Mammary epithelial cell (primary cell): ENCODE measurements at regions not wholly inside any gene's neighbourhood (a gene's known extent, or its start where the extent isn't known, plus 50 kb on each side); places are given as distances from the start of the nearest gene placed in this dataset.

ENCODE experiments used
- CTCF ChIP-seq, 2 donors: IDR thresholded peaks in 1 of 2; conservative IDR thresholded peaks in 1 of 2; 2 replicates each; pipeline ENCODE4 v1.5.1; 2011 to 2012; ENCODE audit warnings: inconsistent platforms in 2 of 2, low read length in 2 of 2, mild to moderate bottlenecking in 2 of 2, control low read depth in 1 of 2, low read depth in 1 of 2; ENCODE audit not compliant: insufficient read depth in 1 of 2; ENCODE audit errors: extremely low read depth in 1 of 2
- EZH2 ChIP-seq: IDR thresholded peaks from 2 replicates; pipeline ENCODE4 v1.6.1; 2012; ENCODE audit warnings: low read length, inconsistent platforms, borderline replicate concordance

- no peak for TF ChIP-seq CTCF (conservative IDR thresholded peaks at IDR 0.05 in 1 of 2, IDR thresholded peaks at IDR 0.05 in 1 of 2; ENCODE audit: extremely low read depth in 1 of 2, insufficient read depth in 1 of 2, low read depth in 1 of 2, low read length in 2 of 2)
- TF ChIP-seq EZH2 = no peak
Observed at GRCh38 chr22:48804811-48805301, 1022.8 kb downstream of the BRD1 start.
